ENCODE measurements at regions not wholly inside any gene's neighbourhood (a gene's known extent, or its start where the extent isn't known, plus 50 kb on each side); places are given as distances from the start of the nearest gene placed in this dataset.

- TF ChIP-seq GATA2 (IDR thresholded peaks at IDR 0.05; ENCODE audit: low read depth, low read length) (no peak), GATA3 (IDR thresholded peaks at IDR 0.05; ENCODE audit: low read depth, low read length) (no peak)
Measured at GRCh38 chr5:152016421-152016820, 91.8 kb upstream of the GLRA1 start.

- TF ChIP-seq GATA3 (IDR thresholded peaks at IDR 0.05; ENCODE audit: low read depth, low read length), result no peak
Measured at GRCh38 chr5:152007653-152008335, 83.1 kb upstream of the GLRA1 start.

- TF ChIP-seq GATA3 (IDR thresholded peaks at IDR 0.05; ENCODE audit: low read depth, low read length) (no peak), GATA2 (IDR thresholded peaks at IDR 0.05; ENCODE audit: low read depth, low read length) (no peak)
Measured at GRCh38 chr5:152004095-152004494, 79.4 kb upstream of the GLRA1 start.

All from SH-SY5Y (cell line).